Gastroesophageal sphincter (tissue), 4 donors: ENCODE measurements at regions not wholly inside any gene's neighbourhood (a gene's known extent, or its start where the extent isn't known, plus 50 kb on each side); places are given as distances from the start of the nearest gene placed in this dataset.

Experiments used
- ATAC-seq: fragments of 150-250 bp; one replicate; pipeline ENCODE4 v1.9.1; 2016; ENCODE audit warnings: mild to moderate bottlenecking, moderate library complexity
- H3K27ac ChIP-seq, 4 donors: fragments of 200-600 bp; sonication (generic) in 3 of 4; 1 replicate in 3 of 4; 2 replicates in 1 of 4; pipeline ENCODE4 v1.5.1; 2016 to 2019
- H3K27me3 ChIP-seq: fragments of 200-600 bp; sonication (generic); one replicate; pipeline ENCODE4 v1.5.1; 2019
- H3K36me3 ChIP-seq, 2 donors: fragments of 200-600 bp; sonication (generic); one replicate each; pipeline ENCODE4 v1.5.1; 2019; ENCODE audit warnings: control low read depth in 1 of 2
- H3K4me1 ChIP-seq, 3 donors: fragments of 200-600 bp; sonication (generic); 1 replicate in 2 of 3; 2 replicates in 1 of 3; pipeline ENCODE4 v1.5.1; 2016 to 2019; ENCODE audit warnings: control low read depth in 2 of 3
- H3K4me3 ChIP-seq, 2 donors: fragments of 200-600 bp; sonication (generic); one replicate each; pipeline ENCODE4 v1.5.1; 2019; ENCODE audit warnings: mild to moderate bottlenecking in 1 of 2, moderate library complexity in 1 of 2
- H3K9me3 ChIP-seq, 3 donors: fragments of 200-600 bp; sonication (generic); one replicate each; pipeline ENCODE4 v1.5.1; 2017 to 2019; ENCODE audit warnings: control low read depth in 2 of 3
- EP300 ChIP-seq: sonication (generic); formaldehyde crosslinking; IDR thresholded peaks from one replicate; pipeline ENCODE4 v1.6.1; 2017; ENCODE audit warnings: antibody characterized with exemption, mild to moderate bottlenecking
- POLR2AphosphoS5 ChIP-seq: sonication (generic); formaldehyde crosslinking; IDR thresholded peaks from one replicate; pipeline ENCODE4 v1.6.1; 2017; ENCODE audit warnings: antibody characterized with exemption
- WGBS, 2 donors: methylation state at CpG; one replicate each; pipeline ENCODE4 v1.1.5; 2018; ENCODE audit warnings: low coverage in 1 of 2; 5-methylcytosine and 5-hydroxymethylcytosine counted together

GRCh38 chr5:129853588-129853987, 50.7 kb upstream of the CHSY3 start:
- no peaks in the 10 kb centered on the region for H3K9me3 ChIP-seq
- no peaks in the 10 kb centered on the region for H3K36me3 ChIP-seq
- H3K27me3 ChIP-seq, result no peaks in the 10 kb centered on the region
- ATAC-seq, result no peak
- no peak overlapping the region for H3K4me3 ChIP-seq
- WGBS, 2 donors, result 48 to 75% methylated on average over 5 of the region's 5 CpGs
- TF ChIP-seq POLR2AphosphoS5, result no peak
- no peak for TF ChIP-seq EP300
- no peaks in the 10 kb centered on the region for H3K4me1 ChIP-seq
- no peak overlapping the region for H3K27ac ChIP-seq
